Right renal cortex interstitium (tissue), 3 donors: ENCODE measurements at regions not wholly inside any gene's neighbourhood (a gene's known extent, or its start where the extent isn't known, plus 50 kb on each side); places are given as distances from the start of the nearest gene placed in this dataset.

ENCODE experiments used
- DNase-seq, 3 donors: peaks; one replicate each; pipeline ENCODE4 v3.0.0-alpha.2; 2013; ENCODE audit warnings: low read depth in 3 of 3, low spot score in 2 of 3

DNA sequence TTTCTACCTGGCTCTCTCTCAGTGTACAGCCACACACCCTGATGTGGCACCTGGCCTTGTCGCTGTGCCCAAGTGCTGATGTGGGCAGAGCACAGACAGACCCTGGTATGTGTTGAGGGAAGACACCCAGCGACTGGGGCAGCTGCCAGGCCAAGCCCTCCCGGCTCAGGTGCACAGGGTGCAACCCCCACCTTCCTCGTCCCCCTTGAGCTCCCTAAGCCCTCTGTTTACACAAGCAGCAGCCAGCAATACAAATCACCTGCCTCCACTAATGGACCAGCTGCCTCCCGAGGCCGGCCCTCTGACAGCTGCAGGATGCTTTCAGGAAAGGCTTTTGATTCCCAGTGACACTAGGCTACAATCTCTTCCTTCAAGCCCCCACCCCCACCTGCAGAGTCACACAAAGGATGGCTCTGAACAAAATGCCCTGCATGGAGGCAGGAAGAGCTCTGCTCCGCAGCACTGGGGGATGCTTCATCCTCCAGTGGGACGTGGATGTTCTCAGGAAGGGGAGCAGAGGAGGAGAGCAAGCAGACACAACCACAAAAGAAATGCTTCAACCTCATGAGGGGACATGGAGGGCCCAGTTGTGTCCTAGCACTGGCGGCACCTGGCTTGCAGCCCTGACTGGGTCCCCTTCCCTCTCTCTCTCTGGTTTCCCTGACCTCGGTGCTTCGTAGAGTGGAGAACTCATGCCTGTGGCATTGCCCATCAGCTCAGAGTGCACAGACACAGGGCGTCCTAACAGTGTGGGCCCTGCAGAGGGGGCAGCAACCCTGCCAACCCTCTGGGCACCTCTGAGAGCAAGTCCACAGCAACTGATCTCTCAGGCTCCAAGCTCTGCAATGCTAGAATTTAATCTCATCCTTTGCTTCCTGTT lies 140.8 kb downstream of the BARX1 start:
- no peak for DNase-seq

DNA sequence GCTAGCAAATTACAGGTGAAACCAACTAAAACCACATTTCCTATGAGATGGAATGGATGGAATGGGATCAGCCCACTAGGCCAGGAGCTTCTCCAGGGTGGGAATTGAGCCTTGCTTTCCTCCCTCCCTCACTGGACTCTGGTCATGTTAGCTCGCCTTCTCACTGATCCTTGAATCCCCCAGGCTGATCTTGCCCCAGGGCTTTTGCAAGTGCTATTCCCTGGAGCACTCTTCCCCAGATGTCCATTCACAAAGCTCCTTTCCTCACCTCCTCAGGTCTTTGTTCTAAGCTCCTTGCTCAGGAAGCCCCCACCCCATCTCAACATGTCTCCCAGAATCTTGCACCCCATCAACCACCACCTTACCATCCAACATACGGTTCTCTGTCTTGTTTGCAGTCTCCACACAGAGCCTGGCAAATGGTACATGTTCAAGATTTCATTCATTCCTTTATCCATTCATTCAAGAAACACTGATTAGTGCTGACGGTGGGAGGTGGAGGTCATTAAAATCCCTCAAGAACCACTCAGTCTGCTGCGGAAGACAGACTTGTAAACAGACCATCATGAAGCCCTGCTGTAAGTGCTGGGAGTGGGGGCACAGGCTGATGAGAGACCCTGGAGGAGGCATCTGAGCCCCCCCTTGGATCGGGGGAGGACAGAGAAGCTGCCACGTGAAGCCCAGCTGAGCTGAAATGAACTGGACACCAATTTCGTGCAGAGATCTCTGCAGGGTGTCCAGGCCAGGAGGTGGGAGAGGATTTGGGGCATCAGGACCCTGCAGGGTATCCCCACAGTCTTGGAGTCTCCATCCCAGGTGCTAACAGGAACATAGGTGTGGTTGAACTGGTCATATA lies 141.7 kb downstream of the BARX1 start:
- DNase-seq = no peak

DNA sequence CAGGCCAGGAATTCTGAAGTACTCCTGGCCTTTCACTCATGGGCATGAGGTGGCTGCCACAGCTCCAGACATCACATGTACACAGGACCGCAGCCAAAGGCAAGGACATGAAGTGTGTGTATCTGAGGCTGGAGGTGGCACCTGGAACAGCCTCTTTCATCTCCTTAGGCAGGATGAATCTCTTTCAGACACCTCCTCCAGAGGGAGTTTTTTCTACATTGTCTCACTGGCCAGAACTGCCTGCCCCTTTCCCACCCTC lies 142.8 kb downstream of the BARX1 start:
- DNase-seq = no peak

DNA sequence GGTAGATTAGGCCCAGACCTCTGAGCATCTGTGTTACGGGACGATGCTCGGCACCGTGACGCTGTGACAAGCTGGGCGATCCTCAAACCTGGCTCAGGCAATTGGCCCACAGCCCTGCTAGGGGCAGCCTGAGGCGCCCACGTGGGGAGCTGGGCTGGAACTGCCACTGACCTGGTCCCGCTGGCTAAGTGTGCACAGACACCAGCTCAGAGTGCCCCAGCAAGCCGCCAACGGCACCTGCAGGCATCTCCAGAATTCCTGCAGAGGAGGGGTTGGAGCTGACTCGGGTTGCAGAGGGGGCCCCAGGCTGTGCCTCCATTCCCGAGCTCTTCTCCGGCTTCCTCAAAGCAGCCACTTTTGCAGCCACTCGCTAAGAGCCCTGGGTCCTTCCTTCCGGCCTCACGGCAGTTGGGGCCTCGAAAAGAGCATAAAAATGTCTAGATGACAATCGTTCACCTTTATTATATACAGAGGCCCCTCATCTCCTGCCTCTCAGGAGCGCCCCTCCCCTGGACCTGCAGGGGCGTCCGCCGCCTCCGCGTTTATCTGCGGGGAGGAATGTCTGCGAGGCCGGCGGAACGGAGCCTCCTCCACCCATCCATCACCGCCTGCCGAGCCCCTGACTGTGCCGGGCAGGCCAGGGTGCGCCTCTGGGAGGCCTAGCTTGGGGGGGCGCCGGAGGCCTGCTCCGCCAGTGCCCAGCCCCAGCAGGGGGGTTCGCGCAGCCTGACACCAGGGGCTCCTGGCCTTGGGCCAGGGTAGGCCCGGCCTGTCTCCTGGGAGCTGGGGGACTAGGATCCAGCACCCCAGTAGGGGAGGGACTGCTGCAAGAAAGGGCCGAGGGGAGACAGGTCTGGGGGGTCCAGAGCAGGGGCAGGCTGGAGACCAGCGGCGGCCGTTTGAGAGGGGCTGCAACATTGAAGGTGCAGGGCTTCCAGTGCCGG lies 144.9 kb downstream of the BARX1 start:
- peak in 2 of 3 donors; percentile 12 to 43 for DNase-seq

DNA sequence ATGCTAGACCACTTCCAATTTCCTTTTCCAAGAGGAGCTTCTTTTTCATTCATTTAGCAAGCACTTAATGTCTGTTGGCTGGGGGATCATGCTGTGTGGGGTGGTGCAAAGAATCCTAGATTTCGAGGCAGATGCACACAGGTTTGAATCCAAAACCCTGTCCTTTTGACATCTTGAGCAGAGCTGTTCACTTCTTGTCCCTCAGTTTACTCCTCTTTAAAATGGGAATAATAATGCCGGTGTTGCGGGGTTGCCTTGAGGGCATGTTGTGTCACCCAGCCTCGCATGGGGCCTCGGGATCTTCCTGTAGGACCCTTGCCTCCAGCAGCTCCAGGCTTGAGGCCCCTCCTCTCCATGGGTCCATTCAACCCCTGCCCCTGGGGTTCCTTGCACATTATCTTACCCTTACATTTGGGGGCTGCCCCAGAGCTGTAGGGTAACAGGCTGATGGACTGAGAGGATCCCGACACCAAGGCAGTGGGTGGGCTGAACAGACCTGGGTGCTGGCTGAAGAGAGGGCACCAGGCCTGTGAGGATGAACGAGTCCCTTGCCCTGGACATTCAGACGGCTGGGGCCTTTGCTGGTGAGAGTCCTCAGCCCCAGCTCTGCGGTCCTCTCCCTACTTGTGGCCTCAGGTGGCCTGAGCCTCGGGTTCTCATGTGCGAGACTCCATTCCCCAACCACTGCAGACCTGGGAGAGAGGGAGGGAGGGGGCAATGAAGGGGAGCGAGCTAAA lies 145.8 kb downstream of the BARX1 start:
- no peak for DNase-seq

DNA sequence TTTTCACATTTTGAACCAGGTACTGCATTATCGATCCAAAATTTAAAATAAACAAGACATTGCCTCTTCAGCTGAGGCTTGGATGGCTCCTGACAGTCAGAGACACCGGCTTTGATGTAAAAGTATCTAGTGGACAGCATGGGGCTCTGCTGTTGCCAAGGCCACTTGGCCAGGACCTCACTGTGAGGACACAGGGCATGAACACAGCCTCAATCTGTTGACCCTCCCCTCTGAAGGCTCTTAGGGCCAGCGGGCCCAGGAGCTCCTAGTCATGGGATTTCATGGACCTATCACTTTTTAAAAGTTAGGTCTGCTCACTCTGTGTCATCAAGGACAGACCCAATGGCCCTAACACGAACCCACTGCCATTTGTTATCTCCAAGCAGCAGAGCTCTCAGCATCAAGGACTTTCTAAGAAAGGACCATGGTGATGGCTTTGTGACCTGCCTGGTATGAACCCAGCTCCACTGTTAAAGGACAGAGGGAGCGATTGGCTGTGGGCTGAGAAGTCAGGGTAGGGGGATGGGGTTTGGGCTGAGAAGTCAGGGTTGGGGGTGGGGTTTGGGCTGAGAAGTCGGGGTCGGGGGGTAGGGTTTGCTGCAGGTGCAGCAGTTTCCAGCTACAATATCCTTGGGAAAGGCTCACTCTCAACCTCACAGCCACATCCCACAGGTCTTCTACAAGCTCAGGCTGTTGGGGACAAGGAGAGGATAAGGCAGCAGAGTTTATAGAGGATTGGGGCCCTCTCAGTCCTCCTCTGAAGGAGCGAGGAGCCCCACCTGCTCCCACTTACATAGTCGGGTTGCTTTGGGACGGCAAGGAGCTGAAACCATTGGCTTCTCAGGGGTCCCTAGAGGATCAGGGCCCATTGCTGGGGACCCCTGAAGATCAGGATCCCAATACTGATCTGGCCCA lies 146.8 kb downstream of the BARX1 start:
- no peak for DNase-seq

DNA sequence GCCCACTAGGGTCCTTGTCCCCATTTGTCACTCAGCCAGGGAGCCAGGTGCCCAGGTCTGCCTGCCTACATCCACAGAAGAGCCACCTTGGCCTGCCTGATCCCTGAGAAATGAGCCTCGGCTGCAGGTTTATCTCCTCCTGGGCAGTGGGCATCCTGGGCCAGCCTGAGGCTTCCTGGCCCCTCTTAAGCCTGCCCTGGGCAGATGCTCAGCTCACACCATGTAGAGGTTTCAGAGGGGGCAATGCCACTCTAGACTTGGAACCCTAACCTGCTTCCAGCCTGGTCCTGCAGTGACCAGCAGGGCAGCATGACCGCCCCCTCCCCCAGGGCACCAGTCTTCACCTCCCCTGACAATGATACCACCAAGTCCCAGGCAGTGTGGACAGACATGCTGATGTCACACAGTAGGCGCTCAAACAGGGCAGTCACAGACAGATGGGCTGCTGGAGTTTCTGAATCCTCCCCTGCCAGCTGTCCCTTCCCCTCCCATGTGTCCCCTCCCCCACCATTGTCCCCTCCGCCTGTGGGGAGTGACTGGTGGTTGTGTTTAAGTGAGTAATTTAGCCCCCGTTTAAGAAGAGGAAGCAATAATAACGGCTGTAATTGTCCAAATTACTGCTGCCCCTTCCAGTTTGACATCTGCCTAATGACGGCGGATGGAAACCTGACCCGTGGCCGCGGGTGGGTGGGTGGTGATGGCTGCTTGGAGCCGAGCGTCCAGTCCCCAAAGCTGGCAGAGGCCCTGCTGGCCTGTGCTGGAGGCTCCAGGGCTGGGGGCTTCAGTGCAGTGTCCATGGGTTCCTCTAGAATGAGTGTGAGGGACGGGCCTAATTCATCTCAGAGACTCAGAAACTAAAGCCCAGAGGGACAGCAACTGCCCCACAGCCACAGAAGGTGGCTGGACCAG lies 147.7 kb downstream of the BARX1 start:
- DNase-seq = no peak

DNA sequence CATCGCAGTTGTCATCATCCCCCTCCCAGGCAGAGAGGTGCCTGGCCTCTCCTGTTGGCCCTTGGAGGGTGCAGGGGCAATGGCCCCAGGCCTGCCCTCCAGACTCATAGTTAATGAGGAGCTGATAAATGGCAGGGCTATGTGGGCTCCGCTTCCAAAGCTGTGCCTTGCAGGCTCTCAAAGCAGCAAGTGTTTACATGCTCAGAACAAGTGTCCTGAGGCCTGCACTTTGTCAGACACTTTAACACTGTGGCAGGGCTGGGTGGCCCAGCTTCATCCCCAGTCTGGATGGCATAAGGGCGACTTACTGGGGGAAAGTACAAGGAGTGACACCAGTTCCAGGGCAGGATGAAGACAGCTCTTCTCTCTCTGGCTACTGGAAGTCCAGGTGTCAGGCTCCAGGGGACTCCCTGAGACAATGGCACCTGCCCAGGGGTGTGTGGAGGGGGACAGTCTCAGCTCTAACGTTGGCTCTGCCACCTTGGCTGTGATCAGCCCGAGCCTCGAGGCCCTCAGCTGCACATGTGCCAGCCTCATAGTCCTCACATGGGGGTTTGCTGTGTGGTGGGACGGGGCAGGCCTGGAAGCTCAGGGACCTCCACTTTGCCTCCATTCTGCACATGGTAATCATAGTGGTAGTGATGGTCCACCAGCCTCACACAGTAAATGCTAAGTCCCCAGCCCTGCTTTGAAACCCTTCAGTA lies 153.4 kb downstream of the BARX1 start:
- no peak for DNase-seq

DNA sequence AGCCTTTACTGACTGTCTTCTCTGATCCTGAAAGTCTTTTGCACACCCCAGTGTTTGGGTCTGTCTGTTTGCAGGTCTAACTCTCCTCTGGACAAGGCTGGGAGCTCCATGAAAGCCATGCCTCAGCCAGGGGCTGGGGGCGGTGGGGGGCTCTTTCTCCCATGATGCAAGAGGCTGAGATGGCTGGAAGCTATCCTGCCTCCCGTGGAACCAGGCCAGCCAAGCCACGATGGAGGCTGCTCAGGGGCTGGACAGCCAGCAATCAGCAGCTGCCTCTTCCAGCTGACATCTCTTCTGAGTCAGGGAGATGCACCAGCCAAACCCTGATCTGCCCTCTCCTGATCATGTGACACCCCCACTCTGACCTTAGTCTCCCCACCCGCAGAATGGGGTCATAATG lies 154.0 kb downstream of the BARX1 start:
- DNase-seq = no peak

DNA sequence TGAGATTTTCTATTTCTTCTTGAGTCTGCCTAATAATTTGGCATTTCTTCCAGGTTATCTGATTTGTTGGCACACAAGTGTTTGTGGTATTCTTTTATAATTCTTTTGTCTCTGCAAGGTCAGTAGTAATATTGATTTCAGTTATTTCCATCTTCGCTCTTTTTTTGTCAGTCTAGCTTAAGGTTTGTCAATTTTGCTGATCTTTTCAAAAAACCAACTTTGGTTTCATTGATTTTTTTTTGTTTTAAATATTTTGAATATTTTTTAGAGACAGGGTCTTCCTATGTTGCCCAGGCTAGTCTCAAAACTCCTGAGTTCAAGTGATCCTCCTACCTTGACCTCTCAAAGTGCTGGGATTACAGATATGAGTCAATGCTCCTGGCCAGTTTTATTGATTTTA lies 162.8 kb downstream of the BARX1 start:
- no peak for DNase-seq

DNA sequence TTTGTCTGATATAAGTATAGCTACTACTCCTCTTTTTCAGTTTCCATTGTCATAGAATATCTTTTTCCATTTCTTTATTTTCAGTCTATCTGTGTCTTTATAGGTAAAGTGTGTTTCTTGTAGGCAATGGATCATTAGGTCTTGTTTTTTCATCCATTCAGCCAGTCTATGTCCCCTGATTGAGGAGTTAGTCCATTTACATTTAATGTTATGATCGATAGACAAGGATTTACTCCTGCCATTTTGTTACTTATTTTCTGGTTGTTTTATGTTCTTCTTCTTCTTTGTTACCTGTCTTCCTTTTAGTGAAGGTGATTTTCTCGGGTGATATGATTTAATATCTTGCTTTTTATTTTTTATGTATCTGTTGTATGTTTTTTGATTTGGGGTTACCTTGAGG lies 169.0 kb downstream of the BARX1 start:
- no peak for DNase-seq

DNA sequence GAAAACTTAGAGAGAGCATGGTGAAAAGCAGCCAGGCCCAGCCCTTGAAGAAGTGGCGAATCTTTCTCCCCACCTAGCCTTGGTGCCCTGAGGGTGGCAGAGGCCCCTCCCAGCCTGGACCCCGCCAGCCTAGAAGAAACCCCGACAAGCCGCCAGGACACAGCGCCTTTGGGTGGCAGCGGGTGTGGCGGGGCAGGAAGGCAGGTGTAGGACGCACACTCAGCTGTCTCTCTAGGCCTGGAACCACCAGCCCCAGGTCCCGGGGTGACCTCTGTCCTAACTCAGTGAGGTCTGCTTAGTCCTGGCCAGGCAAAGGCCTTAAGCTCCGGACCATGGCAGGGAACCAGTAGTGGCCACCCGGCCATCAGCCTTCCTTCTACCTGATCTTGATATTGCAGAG lies 178.3 kb downstream of the BARX1 start:
- no peak for DNase-seq

DNA sequence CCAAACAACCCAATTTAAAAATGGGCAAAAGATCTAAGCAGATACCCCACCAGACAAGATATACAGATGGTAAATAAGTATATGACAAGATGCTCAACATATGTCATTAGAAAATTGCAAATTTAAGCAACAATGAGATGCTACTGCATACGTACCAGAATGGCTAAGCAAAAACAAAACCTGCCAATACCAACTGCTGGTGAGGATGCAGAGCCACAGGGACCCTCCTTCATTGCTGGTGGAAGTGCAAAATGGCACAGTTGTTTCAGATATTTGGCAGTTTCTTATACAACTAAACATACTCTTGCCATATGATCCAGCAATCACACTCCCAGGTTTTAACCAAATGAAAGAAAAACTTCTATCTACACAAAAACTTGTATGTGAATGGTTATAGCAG lies 178.9 kb downstream of the BARX1 start:
- DNase-seq = no peak

DNA sequence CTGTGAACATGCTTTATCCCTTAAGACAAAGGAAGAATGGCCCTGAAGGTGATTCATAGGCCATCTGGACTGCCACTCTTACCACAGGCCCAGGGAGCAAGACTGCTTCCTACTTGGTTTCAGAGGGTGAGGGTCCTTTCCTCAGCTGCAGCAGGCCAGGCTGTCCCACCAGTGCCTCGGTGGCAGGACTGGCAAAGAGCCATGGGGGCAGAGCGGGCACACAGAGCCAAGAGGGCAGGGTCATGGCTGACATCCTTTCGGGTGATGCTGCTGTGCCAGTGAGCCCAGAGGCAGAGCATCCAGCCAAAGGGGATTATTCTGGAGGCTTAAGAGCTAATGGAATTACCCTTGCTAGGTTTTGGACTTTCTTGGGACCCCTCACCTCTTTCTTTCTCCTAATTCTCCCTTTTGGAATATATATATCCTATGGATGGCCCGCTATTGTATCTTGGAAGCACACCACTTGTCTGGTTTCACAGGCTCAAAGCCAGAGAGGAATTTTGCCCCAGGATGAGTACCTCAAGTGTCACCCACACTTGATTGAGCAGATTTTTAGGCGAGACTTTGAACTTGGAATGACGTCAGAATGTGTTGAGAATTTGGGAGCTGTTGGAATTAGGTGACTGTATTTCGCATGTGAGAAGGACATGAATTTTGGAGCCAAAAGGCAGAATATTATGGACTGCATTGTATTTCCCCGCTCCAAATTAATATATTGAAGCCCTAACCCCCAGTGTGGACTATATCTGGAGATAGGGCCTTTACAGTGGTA lies 180.6 kb downstream of the BARX1 start:
- no peak for DNase-seq

DNA sequence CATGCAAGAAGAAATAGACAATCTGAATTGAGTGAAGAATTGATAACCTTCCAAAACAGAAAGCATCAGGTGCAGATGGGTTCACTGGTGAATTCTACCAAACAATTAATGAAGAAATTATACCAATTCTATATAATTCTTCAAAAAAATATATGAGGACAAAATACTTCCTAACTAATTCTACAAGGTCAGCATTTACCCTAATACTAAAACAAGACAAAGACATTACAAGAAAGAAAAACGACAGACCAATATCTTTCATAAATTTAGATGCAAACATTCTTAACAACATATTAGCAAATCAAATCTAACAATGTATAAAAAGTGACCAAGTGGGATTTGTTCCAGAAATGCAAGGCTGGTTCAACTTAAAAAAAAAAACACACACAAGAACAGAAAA lies 183.9 kb downstream of the BARX1 start:
- no peak for DNase-seq

DNA sequence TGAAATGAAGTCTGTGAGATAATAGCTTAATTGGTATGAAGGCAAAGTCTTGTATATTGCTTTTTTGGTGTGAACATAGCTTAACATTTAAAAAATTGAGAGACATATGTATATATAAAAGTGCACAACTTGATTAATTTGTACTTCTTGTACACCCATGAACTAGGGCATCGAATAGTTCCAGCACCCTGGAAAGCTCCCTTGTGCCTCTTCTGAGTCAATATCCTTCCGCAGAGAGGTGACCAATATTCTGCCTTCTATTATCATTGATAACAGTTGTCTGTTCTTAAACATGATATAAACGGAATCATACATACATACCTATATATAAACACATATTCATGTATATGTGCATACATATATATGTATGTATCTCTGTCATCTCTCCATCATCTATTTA lies 185.4 kb downstream of the PHF2 start:
- no peak for DNase-seq

DNA sequence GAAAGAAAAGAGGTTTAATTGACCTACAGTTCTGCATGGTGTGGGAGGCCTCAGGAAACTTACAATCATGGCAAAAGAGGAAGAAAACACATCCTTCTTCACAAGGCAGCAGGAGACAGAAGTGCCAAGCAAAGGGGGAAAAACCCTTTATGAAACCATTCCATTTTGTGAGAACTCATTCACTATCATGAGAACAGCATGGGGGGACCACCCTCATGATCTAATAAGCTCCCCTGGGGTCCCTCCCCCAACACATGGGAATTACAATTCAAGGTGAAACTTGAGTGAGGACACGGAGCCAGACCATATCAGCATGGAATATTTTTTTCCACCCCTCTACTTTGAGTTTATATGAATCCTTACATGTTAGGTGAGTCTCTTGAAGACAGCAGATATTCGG lies 173.7 kb downstream of the PHF2 start:
- no peak for DNase-seq
